Right atrium auricular region (tissue), 2 donors: ENCODE measurements at regions not wholly inside any gene's neighbourhood (a gene's known extent, or its start where the extent isn't known, plus 50 kb on each side); places are given as distances from the start of the nearest gene placed in this dataset.

Experiments used
- DNase-seq: peaks from one replicate; pipeline ENCODE4 v3.0.0-alpha.2; 2019; ENCODE audit warnings: low spot score
- H3K27ac ChIP-seq, 2 donors: fragments of 200-600 bp; sonication (generic); 1 replicate in 1 of 2; 2 replicates in 1 of 2; pipeline ENCODE4 v1.5.1; 2016 to 2019
- H3K27me3 ChIP-seq, 2 donors: fragments of 200-600 bp; sonication (generic); one replicate each; pipeline versions ENCODE4 v1.5.1 to v1.6.0; 2017 to 2019
- H3K36me3 ChIP-seq: fragments of 200-600 bp; sonication (generic); one replicate; pipeline ENCODE4 v1.5.1; 2016
- H3K4me1 ChIP-seq, 2 donors: fragments of 200-600 bp; sonication (generic); one replicate each; pipeline versions ENCODE4 v1.5.1 to v1.6.0; 2017 to 2019
- H3K4me3 ChIP-seq, 2 donors: fragments of 200-600 bp; sonication (generic); 1 replicate in 1 of 2; 2 replicates in 1 of 2; pipeline ENCODE4 v1.5.1; 2017 to 2019; ENCODE audit warnings: mild to moderate bottlenecking in 1 of 2, moderate library complexity in 1 of 2
- H3K9me3 ChIP-seq, 2 donors: fragments of 200-600 bp; sonication (generic); one replicate each; pipeline ENCODE4 v1.5.1; 2019
- CTCF ChIP-seq, 2 donors: fragments of 200-600 bp; sonication (generic); IDR thresholded peaks; one replicate each; pipeline ENCODE4 v1.5.1; 2019; ENCODE audit warnings: antibody characterized with exemption in 2 of 2

DNA sequence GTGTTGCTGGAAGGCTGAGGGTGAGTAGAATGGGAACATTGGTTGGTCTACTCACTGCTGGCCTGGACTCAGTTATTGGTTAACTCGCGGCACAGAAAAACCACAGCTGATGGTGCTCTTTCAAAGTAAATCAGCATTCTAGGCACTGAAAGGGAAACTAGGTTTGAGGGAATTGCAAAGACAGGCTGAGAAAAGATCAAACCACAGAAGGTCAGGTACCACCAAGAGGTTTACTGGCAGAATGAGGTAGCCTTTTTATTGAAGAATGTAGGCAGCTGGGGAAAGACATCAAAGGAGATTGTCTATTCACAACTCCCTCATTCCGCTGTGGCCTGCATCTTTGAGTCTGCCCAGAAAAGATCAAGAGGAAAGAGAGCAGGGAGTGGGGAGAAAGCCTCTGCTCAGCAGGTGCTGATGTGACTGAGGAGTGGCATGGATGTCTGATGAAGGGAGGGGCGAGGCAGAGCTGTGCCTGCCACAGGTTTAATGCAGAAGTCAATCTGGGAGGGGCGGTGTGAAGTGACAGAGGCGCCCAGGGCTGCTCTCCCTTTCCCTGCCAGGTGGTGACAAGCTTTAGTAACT, 255.5 kb downstream of the MAN2A1 start:
- Histone ChIP-seq H3K4me1 (no peaks in the 10 kb centered on the region), H3K9me3 (peaks cover 0 to 4% of the 10 kb centered on the region in 2 donors), H3K4me3 (no peak overlapping the region), H3K27ac (no peak overlapping the region), H3K36me3 (no peaks in the 10 kb centered on the region), H3K27me3 (no peaks in the 10 kb centered on the region)
- DNase-seq: no peak
- TF ChIP-seq CTCF (IDR thresholded peaks at IDR 0.05): no peak

- Histone ChIP-seq H3K36me3 (no peaks in the 10 kb centered on the region), H3K4me3 (no peak overlapping the region), H3K9me3 (no peaks in the 10 kb centered on the region), H3K27me3 (no peaks in the 10 kb centered on the region), H3K4me1 (no peaks in the 10 kb centered on the region), H3K27ac (no peak overlapping the region)
- DNase-seq: no peak
- no peak for TF ChIP-seq CTCF (IDR thresholded peaks at IDR 0.05)
Measured at GRCh38 chr5:109945723-109946480, 256.2 kb downstream of the MAN2A1 start.

DNA sequence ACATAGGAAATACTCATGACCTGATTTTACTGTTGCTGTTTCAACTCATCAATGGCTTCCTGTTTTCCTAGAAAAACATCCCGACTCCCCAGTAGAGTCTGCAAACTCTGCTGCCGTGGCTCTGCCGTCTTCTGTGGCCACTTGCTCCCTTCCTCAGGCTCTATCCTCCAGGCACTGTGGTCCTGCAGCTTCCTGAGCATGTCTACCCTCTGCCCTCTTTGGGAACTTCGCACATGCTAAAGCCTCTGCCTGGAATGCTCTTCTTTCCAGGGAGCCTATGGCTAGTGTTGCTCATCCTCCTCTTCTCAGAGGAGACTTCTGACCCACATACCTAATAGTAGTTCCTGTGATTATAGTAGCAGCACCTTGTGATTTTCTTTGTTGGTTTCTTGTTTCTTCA, 256.9 kb downstream of the MAN2A1 start:
- Histone ChIP-seq H3K9me3 (no peaks in the 10 kb centered on the region), H3K4me3 (no peak overlapping the region), H3K27me3 (no peaks in the 10 kb centered on the region), H3K4me1 (no peaks in the 10 kb centered on the region), H3K27ac (no peak overlapping the region), H3K36me3 (no peaks in the 10 kb centered on the region)
- no peak for TF ChIP-seq CTCF (IDR thresholded peaks at IDR 0.05)
- no peak for DNase-seq

DNA sequence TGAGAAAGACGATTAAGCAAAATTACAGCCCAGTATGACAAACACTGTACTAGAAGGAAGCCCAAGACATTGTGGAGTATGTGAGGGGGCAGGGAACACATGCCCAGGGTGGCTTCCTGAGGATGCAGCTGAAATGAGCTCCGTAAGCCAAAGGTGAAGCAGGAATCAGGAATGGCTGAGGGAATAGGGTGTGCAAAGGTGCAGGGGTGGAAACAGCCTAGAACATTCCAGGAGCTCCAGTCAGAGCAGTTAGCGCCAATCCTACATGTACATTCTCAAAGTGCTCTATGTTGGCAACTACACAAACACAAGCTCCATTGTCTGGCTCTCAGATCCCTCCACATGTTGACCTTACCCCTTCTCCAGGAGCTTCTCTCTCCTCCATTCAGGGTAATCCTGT, 257.9 kb downstream of the MAN2A1 start:
- no peak overlapping the region for H3K27ac ChIP-seq
- no peaks in the 10 kb centered on the region for H3K4me1 ChIP-seq
- no peak for DNase-seq

DNA sequence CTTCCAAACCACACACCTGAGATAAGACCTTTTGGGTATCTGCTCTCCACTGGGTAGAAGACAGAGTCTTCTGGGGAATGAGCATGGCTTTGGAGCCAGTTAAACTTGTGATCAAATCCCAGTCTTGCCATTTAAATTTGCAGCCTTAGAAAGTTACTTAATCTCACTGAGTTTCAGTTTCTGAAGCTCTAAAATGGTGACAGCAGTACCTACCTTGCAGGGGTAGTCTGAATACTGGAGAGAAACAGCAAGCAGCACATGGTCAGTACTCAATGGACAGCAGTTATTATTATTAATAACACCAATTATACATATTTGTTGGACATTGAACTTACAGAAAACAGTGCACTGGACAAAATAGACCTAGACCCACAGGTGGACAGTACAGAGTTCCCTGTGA, 260.9 kb downstream of the MAN2A1 start:
- no peak overlapping the region for H3K4me3 ChIP-seq

More for the DNA sequence above, 257.9 kb downstream of the MAN2A1 start:
- no peaks in the 10 kb centered on the region for H3K36me3 ChIP-seq
- no peak overlapping the region for H3K4me3 ChIP-seq
- no peaks in the 10 kb centered on the region for H3K9me3 ChIP-seq
- H3K27me3 ChIP-seq: no peaks in the 10 kb centered on the region
- no peak for TF ChIP-seq CTCF (IDR thresholded peaks at IDR 0.05)

More for the DNA sequence above, 260.9 kb downstream of the MAN2A1 start:
- no peak for TF ChIP-seq CTCF (IDR thresholded peaks at IDR 0.05)
- Histone ChIP-seq H3K27me3 (no peaks in the 10 kb centered on the region), H3K4me1 (no peaks in the 10 kb centered on the region), H3K27ac (no peak overlapping the region), H3K9me3 (no peaks in the 10 kb centered on the region), H3K36me3 (no peaks in the 10 kb centered on the region)
- DNase-seq: no peak
